ENCODE measurements at regions not wholly inside any gene's neighbourhood (a gene's known extent, or its start where the extent isn't known, plus 50 kb on each side); places are given as distances from the start of the nearest gene placed in this dataset.

DNA sequence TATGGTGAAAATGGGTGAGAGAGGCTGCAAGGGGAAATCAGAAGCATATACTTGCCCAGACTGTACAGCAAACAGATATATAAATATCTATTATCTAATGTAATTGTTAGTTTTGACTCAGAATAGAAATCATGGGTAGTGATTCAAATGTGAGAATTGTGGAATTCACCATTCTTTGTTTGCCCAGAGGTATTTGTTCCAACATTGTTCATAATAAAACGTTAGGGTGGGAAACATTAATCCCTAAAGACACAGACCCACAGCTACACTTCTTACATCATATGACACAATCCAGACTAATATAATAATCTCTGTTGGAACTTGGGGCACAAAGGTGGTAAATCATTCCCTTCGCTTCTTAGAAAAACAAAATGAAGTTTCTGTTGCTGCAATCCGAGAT lies 646.5 kb upstream of the SLITRK6 start:
- no peak for TF ChIP-seq POLR2A (IDR thresholded peaks at IDR 0.05; ENCODE audit: low read length)
- no peak for TF ChIP-seq GATA1 (IDR thresholded peaks at IDR 0.05; ENCODE audit: low read depth, low read length)

All from erythroblast (primary cell).